IPS-18c (cell line): ENCODE measurements at regions not wholly inside any gene's neighbourhood (a gene's known extent, or its start where the extent isn't known, plus 50 kb on each side); places are given as distances from the start of the nearest gene placed in this dataset.
"Not testable (repeated sequence)": the region's sequence is repeated elsewhere in the genome, so short reads cannot be mapped to it uniquely, and the experiment has no call there.

Experiments
- H3K4me3 ChIP-seq: 2 replicates; pipeline ENCODE4 v1.7.0; 2013; ENCODE audit warnings: low read depth, mild to moderate bottlenecking, low read length, moderate library complexity; ENCODE audit not compliant: insufficient read depth
- H3K9me3 ChIP-seq: one replicate; pipeline ENCODE4 v1.6.1; 2013; ENCODE audit warnings: mild to moderate bottlenecking, low read length, moderate library complexity; ENCODE audit not compliant: control insufficient read depth, insufficient read depth

GRCh38 chr21:6570700-6571368 is 3950.5 kb upstream of the TPTE start:
- H3K4me3 ChIP-seq, H3K9me3 ChIP-seq: not testable (repeated sequence)

DNA sequence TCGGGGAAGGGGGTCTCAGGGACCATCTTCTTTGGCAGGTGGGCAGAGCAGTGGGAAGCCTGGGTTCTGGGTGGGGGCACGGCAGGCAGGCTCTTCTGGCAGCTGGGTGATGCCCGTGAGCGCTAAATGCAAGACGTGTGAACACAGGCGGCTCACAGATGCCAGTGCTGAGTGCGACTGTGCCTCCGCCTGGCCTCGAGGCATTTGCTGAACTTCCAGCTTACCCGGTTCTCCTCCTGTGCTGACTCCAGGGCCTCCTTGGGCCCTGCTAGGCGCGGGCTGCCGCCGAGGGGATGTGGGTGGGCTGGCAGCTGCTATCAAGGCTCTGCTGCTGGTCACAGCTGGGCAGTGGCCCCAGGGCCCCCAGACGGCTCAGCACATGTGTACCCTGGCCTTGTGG is 3947.8 kb upstream of the TPTE start:
- not testable (repeated sequence) for H3K4me3 ChIP-seq, H3K9me3 ChIP-seq

GRCh38 chr21:6579801-6580200 is 3941.6 kb upstream of the TPTE start:
- H3K4me3 ChIP-seq, H3K9me3 ChIP-seq: not testable (repeated sequence)
